Fibroblast of lung (primary cell): ENCODE measurements at regions not wholly inside any gene's neighbourhood (a gene's known extent, or its start where the extent isn't known, plus 50 kb on each side); places are given as distances from the start of the nearest gene placed in this dataset.
"Not testable (repeated sequence)": the region's sequence is repeated elsewhere in the genome, so short reads cannot be mapped to it uniquely, and the experiment has no call there.

Experiments
- DNase-seq, 2 donors: peaks; one replicate each; pipeline versions ENCODE4 v3.0.0 to v3.0.0-alpha.2; 2010; ENCODE audit warnings: low read depth in 2 of 2
- H2AFZ ChIP-seq: 2 replicates; pipeline ENCODE4 v1.5.1; 2012; ENCODE audit warnings: low read length, control low read depth, inconsistent platforms
- H3K27ac ChIP-seq: 2 replicates; pipeline ENCODE4 v1.5.1; 2011; ENCODE audit warnings: low read length, control low read depth; ENCODE audit not compliant: insufficient read depth
- H3K27me3 ChIP-seq: 2 replicates; pipeline ENCODE4 v1.5.1; 2011; ENCODE audit warnings: mild to moderate bottlenecking, low read length; ENCODE audit not compliant: control insufficient read depth, insufficient read depth
- H3K36me3 ChIP-seq: 2 replicates; pipeline ENCODE4 v1.5.1; 2011; ENCODE audit warnings: low read length; ENCODE audit not compliant: control insufficient read depth, insufficient read depth
- H3K4me1 ChIP-seq: 2 replicates; pipeline ENCODE4 v1.5.1; 2011; ENCODE audit warnings: low read length; ENCODE audit not compliant: control insufficient read depth, insufficient read depth; ENCODE audit errors: extremely low read depth
- H3K4me2 ChIP-seq: 2 replicates; pipeline ENCODE4 v1.5.1; 2011; ENCODE audit warnings: low read length, control low read depth; ENCODE audit not compliant: insufficient read depth; ENCODE audit errors: extremely low read depth
- H3K4me3 ChIP-seq, 4 experiments: fragments of 200-600 bp in 1 of 4; sonication (generic) in 1 of 4; replicated peaks in 1 of 4; 2 replicates each; pipeline ENCODE4 v1.5.1; 2011 to 2016; ENCODE audit warnings: low read length in 4 of 4, low read depth in 3 of 4, mild to moderate bottlenecking in 3 of 4, control low read depth in 2 of 4, inconsistent platforms in 1 of 4, mixed read lengths in 1 of 4; ENCODE audit not compliant: insufficient read depth in 1 of 4; ENCODE audit errors: control extremely low read depth in 1 of 4
- H3K79me2 ChIP-seq: 2 replicates; pipeline ENCODE4 v1.5.1; 2012; ENCODE audit warnings: mild to moderate bottlenecking, low read length, inconsistent platforms; ENCODE audit not compliant: control insufficient read depth, insufficient read depth
- H3K9ac ChIP-seq: 2 replicates; pipeline ENCODE4 v1.5.1; 2011; ENCODE audit warnings: mild to moderate bottlenecking, low read length, control low read depth; ENCODE audit not compliant: insufficient read depth
- H3K9me3 ChIP-seq: 2 replicates; pipeline ENCODE4 v1.5.1; 2012; ENCODE audit warnings: low read depth, low read length; ENCODE audit not compliant: control insufficient read depth, insufficient read depth
- H4K20me1 ChIP-seq: 2 replicates; pipeline ENCODE4 v1.5.1; 2011; ENCODE audit warnings: low read length; ENCODE audit not compliant: control insufficient read depth, insufficient read depth; ENCODE audit errors: extremely low read depth
- EZH2 ChIP-seq: IDR thresholded peaks from 2 replicates; pipeline ENCODE4 v1.5.1; 2012; ENCODE audit warnings: low read length, control low read depth, mild to moderate bottlenecking; ENCODE audit errors: missing control alignments
- TF ChIP-seq, protein P1 (sequence below), 2 donors: IDR thresholded peaks in 1 of 2; conservative IDR thresholded peaks in 1 of 2; 1 replicate in 1 of 2; 2 replicates in 1 of 2; pipeline ENCODE4 v1.5.1; 2011 to 2012; ENCODE audit warnings: low read length in 2 of 2, control low read depth in 1 of 2, inconsistent platforms in 1 of 2, low read depth in 1 of 2, mild to moderate bottlenecking in 1 of 2

DNA sequence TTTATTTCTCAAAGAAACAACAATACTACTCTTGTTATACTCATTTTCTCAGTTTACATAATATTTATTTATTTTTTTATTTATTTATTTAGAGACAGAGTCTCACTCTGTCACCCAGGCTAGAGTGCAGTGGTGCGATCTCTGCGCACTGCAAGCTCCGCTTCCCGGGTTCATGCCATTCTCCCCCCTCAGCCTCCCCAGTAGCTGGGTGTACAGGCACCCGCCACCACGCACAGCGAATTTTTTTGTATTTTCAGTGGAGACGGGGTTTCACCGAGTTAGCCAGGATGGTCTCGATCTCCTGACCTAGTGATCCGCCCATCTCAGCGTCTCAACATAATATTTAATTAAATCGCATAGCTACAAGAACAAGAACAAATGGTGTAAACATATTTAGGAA, 2932.3 kb upstream of the OR11H1 start:
- H3K27me3 ChIP-seq, H4K20me1 ChIP-seq, H3K4me3 ChIP-seq, H3K9me3 ChIP-seq, H3K36me3 ChIP-seq, H3K4me1 ChIP-seq, H3K79me2 ChIP-seq, DNase-seq, H2AFZ ChIP-seq, H3K4me2 ChIP-seq, H3K27ac ChIP-seq, H3K9ac ChIP-seq: not testable (repeated sequence)

DNA sequence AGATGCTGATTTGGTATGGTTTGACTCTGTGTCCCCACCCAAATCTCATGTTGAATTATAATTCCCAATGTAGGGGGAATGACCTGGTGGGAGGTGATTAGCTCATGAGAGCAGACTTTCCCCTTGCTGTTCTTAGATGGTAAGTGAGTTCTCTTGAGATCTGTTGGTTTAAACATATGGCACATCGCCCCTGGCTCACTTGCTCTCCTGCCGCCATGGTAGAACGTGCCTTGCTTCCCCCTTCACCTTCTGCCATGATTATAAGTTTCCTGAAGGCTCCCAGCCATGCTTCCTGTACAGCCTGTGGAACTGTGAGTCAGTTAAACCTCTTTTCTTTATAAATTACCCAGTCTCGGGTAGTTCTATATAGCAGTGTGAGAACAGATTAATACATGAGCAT, 2930.2 kb upstream of the OR11H1 start:
- not testable (repeated sequence) for H3K4me2 ChIP-seq, H3K36me3 ChIP-seq, DNase-seq, H3K79me2 ChIP-seq, H3K27ac ChIP-seq, H3K4me3 ChIP-seq, H3K9me3 ChIP-seq, H2AFZ ChIP-seq, H3K9ac ChIP-seq, H3K4me1 ChIP-seq, H4K20me1 ChIP-seq, H3K27me3 ChIP-seq

DNA sequence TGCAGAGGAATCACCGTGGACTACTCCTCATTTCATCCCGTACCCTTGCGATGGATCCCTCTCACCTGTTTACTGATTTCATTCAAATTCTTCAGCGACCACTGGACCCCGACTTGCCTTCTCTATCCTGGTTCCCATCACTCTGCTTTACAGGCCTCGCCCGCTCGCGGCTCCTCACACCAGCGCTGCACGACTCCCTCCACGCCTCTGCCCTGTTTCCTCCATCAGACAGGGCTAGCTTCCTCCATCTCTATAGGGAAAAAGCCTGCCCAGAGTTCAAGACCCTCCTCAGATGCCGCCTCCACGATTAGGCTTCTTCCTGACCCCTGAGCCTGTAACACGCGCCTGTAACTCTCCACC, 2926.5 kb upstream of the OR11H1 start:
- H3K36me3 ChIP-seq, H3K27me3 ChIP-seq, DNase-seq, H3K4me3 ChIP-seq, H3K4me1 ChIP-seq, H3K27ac ChIP-seq, H3K9ac ChIP-seq, H2AFZ ChIP-seq, H3K4me2 ChIP-seq, H3K9me3 ChIP-seq, H3K79me2 ChIP-seq, H4K20me1 ChIP-seq: not testable (repeated sequence)

DNA sequence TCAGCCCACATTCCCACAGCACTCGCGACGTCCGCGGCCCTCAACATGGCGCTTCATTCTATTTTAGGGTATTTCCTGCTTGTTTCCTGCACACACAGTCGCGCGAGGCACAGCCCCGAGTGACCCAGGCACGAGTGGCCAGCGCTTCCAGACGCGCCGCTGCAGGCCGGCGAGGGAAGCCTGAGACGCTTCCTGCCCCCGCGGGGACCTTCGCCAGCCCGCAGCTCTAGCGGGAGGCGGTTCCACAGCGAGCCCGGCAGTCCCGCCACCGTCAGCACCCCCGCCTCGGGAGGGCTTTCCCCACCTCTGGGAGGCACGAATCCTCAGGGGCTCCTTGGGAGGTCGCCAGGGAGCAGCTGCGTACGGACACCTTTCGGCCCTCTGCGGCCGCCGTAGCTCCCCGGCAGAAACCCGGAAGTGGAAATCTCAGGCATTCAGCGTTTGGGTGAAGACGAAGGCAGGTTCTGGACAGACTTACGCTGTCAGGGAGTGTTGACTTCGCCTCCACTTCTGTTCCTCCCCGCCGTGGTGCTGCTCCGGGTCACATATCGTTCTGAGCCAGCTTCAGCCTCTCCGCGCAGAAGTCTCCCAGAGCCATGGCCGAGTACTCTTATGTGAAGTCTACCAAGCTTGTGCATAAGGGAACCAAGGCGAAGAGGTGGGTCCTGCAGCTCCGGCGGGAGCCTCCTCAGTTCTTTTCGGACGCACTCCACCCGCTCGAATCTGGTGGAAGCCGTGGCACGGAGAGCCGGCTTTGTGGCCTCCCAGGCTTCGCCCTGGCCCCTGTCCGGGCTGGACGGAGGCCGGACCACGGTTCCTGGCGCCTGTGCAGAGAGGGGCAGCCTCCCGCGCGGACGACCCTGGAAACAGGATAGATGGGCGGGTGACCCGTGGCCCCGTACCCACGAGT, 2925.9 kb upstream of the OR11H1 start:
- no peak overlapping the region for H3K4me3 ChIP-seq

DNA sequence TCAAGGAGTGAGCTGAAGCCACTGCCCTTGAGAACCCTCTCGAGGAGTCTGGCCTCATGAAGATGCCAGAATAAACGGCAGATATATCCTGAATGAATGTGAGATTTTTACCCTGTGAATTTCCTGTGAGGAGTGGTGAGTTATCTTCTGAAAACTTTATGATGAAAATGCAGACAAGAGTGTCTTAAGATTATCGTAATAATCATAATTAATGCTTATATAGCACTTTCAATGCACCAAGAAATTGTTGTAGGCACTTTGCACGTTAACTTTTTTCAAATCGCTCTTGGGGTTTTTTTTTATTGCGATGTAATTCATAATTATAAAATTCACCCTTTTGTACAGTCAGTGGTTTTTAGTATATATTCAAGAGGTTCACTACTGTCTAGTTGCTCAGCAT, 2924.6 kb upstream of the OR11H1 start:
- not testable (repeated sequence) for H3K27me3 ChIP-seq, H3K4me1 ChIP-seq, DNase-seq, H3K9ac ChIP-seq, H3K4me2 ChIP-seq, H2AFZ ChIP-seq, H3K9me3 ChIP-seq, H4K20me1 ChIP-seq, H3K36me3 ChIP-seq, H3K79me2 ChIP-seq, H3K27ac ChIP-seq
- peak overlapping the region in 1 of 4 experiments; percentile 31 for H3K4me3 ChIP-seq

More for the DNA sequence above, 2925.9 kb upstream of the OR11H1 start:
- Histone ChIP-seq H3K4me2 (no peak overlapping the region), H3K9me3 (no peaks in the 10 kb centered on the region), H3K27me3 (no peaks in the 10 kb centered on the region), H4K20me1 (no peaks in the 10 kb centered on the region), H3K79me2 (no peaks in the 10 kb centered on the region), H3K9ac (no peak overlapping the region), H3K36me3 (no peaks in the 10 kb centered on the region), H3K27ac (no peak overlapping the region), H3K4me1 (no peaks in the 10 kb centered on the region), H2AFZ (no peak overlapping the region)
- TF ChIP-seq, protein P1, sequence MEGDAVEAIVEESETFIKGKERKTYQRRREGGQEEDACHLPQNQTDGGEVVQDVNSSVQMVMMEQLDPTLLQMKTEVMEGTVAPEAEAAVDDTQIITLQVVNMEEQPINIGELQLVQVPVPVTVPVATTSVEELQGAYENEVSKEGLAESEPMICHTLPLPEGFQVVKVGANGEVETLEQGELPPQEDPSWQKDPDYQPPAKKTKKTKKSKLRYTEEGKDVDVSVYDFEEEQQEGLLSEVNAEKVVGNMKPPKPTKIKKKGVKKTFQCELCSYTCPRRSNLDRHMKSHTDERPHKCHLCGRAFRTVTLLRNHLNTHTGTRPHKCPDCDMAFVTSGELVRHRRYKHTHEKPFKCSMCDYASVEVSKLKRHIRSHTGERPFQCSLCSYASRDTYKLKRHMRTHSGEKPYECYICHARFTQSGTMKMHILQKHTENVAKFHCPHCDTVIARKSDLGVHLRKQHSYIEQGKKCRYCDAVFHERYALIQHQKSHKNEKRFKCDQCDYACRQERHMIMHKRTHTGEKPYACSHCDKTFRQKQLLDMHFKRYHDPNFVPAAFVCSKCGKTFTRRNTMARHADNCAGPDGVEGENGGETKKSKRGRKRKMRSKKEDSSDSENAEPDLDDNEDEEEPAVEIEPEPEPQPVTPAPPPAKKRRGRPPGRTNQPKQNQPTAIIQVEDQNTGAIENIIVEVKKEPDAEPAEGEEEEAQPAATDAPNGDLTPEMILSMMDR (conservative IDR thresholded peaks at IDR 0.05 in 1 of 2, IDR thresholded peaks at IDR 0.05 in 1 of 2; ENCODE audit: low read depth in 1 of 2, low read length in 2 of 2), result no peak
- no peak for TF ChIP-seq EZH2
- DNase-seq, result no peak

DNA sequence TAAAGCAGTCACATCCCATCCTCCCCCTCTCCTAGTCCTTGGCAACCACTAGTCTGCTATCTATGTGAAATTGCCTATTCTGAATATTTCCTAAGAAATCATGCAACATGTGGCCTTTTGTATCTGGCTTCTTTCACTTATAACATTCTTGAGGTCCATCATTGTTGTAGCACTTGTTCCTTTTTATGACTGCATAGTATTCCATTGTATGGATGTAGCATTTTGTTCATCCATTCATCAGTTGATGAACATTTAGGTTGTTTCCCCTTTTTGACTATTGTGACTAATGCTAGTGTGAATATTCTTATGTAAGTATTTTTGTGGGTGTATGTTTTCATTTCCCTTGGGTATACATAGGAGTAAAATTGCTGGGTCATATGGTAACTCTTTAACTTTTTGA, 2924.2 kb upstream of the OR11H1 start:
- H3K79me2 ChIP-seq, H3K9ac ChIP-seq, H4K20me1 ChIP-seq, H3K4me2 ChIP-seq, H3K36me3 ChIP-seq, H3K27ac ChIP-seq, DNase-seq, H3K9me3 ChIP-seq, H3K4me3 ChIP-seq, H3K27me3 ChIP-seq, H3K4me1 ChIP-seq, H2AFZ ChIP-seq: not testable (repeated sequence)
